ENCODE measurements at regions not wholly inside any gene's neighbourhood (a gene's known extent, or its start where the extent isn't known, plus 50 kb on each side); places are given as distances from the start of the nearest gene placed in this dataset.
A peak's percentile ranks its signal among the peaks of the same experiment; 100 is the strongest.

DNA sequence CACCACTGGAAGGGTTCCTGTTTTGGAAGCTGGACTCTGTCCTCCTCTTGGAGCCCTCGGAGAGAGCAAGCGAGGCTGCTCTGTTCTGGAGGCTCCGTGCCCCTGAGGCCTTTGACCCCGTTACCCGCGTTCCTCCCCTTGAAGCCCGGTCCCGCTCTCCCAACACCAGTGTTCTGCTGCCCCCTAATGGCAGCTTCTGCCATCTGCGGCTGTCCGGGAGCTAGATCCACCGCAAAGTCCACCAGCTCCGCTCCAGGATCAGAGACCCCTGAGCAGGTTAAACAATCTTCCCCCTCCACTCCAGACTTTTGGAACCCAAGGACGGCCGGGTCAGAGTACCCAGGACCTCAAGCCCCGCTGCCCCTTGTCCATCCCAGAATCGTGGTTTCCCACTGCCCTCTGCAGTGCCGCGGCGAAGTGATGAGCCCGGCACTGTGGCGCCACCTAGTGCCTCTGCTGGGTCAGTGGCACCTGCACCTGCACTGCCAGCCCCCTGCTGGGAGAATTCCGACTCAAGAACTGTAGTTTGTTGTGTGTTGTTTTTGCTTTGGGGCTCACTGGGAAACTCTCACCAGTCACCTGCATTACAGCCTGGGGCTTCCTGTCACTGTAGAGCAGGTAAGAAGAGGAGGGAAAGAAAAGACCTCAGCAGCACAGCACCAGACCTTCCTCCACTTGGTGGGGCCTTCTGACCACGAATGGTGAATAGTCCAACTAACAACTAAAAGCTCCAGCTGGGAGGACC, 63.5 kb upstream of the NFASC start:
- TF ChIP-seq, protein P1, sequence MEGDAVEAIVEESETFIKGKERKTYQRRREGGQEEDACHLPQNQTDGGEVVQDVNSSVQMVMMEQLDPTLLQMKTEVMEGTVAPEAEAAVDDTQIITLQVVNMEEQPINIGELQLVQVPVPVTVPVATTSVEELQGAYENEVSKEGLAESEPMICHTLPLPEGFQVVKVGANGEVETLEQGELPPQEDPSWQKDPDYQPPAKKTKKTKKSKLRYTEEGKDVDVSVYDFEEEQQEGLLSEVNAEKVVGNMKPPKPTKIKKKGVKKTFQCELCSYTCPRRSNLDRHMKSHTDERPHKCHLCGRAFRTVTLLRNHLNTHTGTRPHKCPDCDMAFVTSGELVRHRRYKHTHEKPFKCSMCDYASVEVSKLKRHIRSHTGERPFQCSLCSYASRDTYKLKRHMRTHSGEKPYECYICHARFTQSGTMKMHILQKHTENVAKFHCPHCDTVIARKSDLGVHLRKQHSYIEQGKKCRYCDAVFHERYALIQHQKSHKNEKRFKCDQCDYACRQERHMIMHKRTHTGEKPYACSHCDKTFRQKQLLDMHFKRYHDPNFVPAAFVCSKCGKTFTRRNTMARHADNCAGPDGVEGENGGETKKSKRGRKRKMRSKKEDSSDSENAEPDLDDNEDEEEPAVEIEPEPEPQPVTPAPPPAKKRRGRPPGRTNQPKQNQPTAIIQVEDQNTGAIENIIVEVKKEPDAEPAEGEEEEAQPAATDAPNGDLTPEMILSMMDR (IDR thresholded peaks at IDR 0.05): peak; percentile 83 to 98 (median 92)
- no peak for TF ChIP-seq POLR2A (IDR thresholded peaks at IDR 0.05)

Data from tibial nerve (tissue), 3 donors.